Thyroid gland (tissue), 4 donors: ENCODE measurements at regions not wholly inside any gene's neighbourhood (a gene's known extent, or its start where the extent isn't known, plus 50 kb on each side); places are given as distances from the start of the nearest gene placed in this dataset.

Experiments
- CTCF ChIP-seq, 6 experiments: fragments of 200-600 bp in 3 of 6; fragments of 450-650 bp in 3 of 6; sonication (generic) in 3 of 6; IDR thresholded peaks; one replicate each; pipeline ENCODE4 v1.5.1; 2016 to 2019; ENCODE audit warnings: antibody characterized with exemption in 6 of 6, mild to moderate bottlenecking in 2 of 6, inconsistent platforms in 1 of 6, moderate library complexity in 1 of 6
- POLR2A ChIP-seq, 2 donors: fragments of 450-650 bp; IDR thresholded peaks; one replicate each; pipeline ENCODE4 v1.6.1; 2017; ENCODE audit warnings: antibody characterized with exemption in 2 of 2, mild to moderate bottlenecking in 2 of 2, moderate library complexity in 1 of 2

GRCh38 chr15:91447991-91448644 is 348.1 kb downstream of the SV2B start:
- TF ChIP-seq CTCF (IDR thresholded peaks at IDR 0.05) (no peak), POLR2A (IDR thresholded peaks at IDR 0.05) (no peak)
